HG03575 (cell line): ENCODE measurements at regions not wholly inside any gene's neighbourhood (a gene's known extent, or its start where the extent isn't known, plus 50 kb on each side); places are given as distances from the start of the nearest gene placed in this dataset.

ENCODE experiments used
- ATAC-seq: cut with Tn5 transposase; IDR thresholded peaks from one replicate; pipeline ENCODE4 v1.9.1; 2021; ENCODE audit not compliant: unreplicated experiment, insufficient number of reproducible peaks, low FRiP score; ENCODE audit errors: extremely low read depth

DNA sequence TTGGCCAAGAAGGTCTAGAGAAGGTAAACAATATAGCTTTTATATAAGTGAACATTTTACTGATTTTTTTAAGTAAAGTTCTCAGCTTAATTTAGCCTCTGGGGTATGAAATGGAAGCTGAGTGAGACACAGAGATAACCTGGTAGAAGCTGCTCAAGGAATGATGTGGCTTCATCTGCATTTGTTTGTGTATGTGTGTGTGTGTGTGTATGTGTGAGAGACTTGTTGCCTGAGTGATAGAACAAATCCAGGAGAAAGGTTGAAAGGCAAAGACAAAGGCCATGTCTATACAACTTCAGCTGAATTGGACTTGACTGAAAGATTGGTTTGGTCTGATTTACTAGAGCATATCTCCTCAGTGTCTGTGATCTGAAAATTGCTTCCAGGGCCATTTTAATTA lies 63.6 kb downstream of the PCDH7 start:
- ATAC-seq = no peak

DNA sequence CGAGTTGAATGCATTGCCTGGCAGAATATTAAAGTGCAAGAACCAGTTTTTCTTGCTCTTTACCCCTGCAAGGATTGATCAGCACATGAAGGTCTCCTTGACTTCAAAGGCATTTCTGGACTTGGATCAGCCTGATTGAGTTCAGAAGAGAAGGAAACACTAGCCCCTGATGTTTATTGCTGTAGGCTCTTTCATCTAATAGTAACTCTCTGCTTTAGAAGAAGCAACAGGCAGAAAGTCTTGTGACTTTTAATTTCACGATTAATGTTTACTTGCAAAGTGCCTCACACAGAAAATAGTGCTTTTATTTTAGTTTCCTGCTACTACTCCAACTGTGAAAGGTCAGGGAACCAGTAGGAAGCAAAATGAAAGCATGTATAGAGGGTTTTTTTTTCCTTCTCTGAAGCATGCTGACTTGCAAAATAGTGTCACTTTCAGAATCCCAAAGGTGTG lies 69.1 kb downstream of the PCDH7 start:
- ATAC-seq = no peak

DNA sequence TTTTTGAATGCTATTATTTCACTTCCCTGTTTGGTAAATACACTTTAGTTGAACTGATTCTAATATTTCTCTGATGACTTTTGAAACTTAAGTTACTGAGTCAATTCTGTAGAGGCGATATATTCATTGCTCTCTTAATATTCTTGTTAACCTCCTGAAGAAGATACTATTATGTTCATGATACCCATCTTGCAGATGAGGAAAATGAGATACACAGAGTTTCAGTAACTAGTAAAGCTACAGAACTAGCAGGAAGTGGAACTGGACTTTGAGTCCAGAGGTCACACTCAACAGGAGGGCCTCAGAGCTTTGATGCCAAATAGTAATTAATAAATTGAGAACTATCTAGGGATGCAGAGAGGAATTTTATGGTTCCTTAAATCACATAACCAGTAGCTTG lies 70.0 kb downstream of the PCDH7 start:
- no peak for ATAC-seq

DNA sequence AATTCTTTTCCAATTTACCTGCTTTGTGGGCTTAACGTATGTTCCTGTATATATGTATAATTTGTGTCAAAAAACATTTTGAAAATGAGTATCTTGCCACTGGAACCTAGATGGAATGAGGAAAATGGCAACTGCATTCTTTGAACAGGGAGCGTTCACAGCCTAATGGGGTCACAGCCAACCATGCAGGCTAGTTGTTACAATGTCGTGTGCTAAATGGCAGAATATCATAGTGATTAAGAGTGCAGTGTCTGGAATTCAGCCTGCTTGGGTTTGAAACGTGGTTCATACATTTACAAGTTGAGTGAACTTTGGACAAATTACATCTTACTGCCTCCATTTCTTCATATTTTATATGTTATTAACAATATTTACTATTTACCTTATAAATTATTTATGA lies 70.8 kb downstream of the PCDH7 start:
- ATAC-seq = no peak

DNA sequence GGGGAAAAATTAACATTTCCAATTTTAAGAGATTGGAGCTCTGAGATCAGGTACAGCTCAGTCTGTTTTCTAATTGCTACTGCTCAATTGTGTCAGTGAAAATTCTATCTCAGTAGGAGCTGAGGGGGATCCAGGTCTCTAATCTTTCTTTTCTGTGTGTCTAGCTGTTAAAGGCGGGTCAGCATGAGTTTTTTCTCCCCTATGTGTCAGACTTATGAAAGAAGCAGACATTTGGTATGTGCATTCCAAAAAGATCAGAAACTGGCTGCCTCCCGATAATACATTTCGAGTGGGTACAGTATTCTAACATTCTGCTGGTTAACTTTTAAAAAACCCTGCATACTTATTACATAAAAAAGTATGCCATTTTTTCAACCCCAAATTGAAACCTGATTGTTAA lies 72.4 kb downstream of the PCDH7 start:
- no peak for ATAC-seq

DNA sequence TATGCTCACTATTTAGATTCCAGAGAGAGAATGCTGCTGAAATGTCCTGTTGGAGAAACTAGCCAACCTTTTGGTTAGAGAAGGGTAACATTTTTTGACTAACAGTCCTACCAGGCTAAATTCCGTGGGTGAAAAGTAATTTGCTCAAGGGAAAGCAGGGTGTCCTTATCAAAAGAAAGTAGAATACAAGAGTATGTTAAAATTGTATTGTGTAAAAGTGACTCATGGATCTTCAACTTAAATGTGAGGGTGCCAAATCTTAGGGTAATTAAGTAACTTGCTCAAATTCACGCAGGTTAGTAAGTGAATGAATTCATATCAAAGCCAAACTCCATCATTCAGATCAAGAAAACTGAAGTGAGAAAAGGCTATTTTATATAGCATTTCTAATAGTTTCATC lies 81.7 kb downstream of the PCDH7 start:
- no peak for ATAC-seq

DNA sequence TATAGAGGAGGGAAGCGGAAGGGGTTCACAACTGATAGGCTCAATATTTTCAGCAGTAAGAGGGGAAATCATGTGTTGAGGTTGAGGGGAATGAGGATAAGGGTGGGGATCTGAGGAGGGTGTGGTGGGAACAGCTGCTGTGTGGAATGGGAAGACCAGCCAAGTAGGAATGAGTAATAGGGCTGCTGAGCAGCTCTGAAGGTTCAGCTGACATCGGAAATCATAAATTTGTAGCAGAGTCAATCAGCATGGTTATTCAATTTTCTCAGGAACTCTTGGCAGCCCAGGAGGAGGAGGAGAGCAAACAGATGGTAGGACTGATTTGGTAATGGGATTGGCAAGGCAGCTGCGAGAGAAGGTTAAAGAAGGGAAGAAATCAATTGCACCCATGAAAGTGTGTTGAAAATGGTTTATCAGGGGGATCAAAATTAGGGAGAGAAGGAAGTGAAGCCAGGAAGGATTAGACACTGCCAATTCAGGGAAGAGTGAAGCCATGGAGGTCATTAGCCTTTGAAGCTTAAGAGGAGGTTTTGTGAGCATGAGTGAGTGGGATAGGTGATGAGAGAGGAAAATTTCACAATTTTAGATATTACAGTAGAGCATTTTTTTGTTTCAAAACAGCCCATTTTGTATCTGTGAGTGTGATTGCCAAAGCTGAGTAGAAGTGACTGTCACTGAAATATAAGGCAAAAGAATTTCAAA lies 82.6 kb downstream of the PCDH7 start:
- ATAC-seq = no peak

DNA sequence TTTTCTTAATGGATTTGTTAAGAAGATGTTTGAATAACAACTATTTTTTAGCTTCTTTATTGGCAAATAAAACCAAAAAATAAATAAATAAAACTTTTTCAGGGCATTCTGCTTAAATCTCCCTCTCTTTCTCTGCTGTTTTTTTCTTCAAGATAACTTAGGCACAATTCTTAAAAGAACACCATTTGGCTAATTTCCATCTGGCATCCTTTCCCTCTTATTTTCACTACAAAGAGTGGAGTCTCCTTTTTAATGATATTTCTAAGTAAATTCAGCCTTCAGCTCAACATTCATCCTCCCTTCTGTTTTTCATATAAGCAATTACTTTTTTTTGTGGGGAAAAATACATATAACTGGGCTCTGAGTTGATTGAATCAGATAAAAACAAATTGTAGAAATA lies 88.1 kb downstream of the PCDH7 start:
- ATAC-seq = no peak

DNA sequence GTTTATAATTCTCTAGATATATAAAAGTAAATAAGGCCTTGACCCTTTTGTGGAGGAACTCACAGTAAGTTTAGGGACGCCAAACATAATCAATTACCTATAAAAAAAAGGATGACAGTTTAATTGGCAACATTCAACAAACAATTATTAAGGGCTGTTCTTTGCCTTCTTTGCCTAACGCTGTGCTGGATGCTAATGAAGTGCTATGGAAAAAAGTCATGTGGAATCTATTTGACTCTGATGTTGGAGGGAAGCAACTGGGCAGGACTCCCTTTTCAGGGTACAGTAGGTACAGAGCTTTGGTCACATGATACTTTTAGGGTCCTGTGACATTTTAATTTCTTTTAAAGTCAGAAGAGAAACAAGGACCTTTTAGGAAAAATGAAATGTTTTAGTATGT lies 91.1 kb downstream of the PCDH7 start:
- ATAC-seq = no peak

DNA sequence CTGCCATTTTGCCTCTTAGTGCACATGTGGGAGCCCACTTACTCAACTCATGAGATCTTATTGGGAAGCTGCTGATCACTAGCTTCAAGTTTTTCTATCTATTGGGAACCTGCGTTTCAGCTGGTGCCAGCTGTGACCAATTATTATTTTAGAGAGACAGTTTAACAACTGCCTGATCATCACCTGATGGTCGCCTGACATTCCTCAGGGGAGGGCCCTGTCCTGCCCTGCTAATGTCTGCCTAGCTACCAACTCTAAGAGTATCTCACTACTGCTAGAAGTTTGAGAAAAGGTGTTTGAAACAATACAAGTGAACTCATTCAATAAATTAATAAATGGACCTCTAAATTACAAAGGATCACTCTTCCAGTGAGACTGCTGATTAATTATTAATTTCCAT lies 95.5 kb downstream of the PCDH7 start:
- ATAC-seq = no peak

DNA sequence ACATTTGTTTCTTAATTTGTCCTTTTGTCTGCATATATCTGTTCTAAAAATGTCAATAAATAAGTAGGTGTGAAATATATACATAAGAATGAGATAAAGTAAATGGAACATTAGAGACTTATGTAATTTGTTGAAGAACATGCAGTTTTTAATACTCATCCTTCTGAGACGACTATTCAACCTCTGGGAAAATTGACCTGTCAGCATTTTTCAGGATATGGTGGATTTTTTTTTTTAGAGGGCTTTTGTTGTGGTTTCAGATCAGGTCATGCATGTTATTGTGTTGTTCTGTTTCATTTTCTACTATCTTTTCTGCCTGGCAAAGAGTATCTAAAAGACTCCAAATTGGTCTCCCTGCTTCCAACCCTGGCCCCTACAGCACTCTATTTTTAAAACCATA lies 97.3 kb downstream of the PCDH7 start:
- no peak for ATAC-seq

DNA sequence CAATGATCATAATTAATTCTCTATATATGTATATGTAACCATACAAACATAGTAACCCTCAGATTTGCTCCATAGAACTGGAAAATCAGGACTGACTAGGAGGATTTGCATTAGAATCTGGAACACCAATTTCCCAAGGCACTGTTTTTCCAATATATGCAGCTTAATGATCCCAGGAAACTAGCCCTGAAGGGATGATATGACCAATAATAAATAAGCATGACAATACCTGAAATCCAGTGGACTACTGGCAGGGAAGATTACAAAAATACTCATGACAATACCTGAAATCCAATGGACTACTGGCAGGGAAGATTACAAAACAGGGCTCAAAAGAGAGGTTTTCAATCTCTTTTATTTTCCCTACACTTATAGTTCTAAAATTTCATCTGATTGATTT lies 98.4 kb downstream of the PCDH7 start:
- ATAC-seq = no peak

DNA sequence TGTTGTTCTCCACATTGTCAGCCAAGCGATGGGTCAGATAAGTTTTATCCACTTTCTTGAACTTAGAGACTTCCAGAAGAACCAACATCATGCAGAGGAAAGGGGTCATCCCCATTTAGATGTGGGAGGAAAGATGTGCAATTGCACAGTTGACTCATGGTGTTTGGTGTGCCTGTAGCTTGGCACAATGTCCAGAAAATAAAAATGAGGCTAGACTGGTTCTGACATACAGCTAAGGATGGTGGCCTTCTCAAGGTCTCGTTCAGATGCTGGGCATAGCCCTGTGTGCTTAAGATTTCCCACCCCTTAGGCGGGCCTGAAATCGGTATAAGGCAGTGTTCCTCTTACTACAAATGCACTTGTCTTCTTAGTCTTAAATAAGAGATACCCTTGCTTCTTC lies 101.1 kb downstream of the PCDH7 start:
- ATAC-seq = no peak

DNA sequence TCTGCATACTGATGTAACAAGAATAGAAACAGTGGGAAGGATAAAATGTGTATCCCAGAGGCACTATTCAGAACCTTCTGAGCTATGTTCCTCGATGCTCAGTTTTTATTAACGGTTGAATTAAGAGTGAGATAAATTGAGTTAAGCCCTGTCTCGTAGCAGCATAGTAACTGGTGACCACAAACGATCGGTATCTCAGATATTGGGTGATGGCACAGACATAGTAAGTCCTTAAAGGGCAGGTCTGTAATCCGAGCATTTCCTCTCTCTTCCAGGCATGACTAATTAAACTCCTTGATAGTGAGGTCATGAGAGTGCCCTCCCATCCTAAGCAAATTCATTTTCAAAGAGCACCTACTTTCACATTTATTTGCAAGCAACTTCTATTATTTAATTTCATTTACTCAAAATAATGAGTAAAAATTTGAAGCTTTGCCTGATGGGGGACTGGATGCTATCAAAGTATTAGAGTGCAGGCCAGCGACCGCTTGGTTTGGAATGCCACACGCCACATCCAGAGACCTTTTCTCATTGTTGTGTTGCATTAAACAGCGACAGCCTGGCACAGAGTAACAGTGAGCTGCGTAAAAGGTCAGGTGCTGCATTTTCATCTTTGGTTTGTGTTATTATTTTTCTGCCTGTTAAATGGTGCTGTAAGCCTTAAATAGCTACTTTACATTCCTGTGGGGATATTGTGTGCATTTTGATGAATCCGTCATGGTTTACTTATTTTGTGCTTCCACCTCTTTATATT lies 101.9 kb downstream of the PCDH7 start:
- ATAC-seq = no peak

DNA sequence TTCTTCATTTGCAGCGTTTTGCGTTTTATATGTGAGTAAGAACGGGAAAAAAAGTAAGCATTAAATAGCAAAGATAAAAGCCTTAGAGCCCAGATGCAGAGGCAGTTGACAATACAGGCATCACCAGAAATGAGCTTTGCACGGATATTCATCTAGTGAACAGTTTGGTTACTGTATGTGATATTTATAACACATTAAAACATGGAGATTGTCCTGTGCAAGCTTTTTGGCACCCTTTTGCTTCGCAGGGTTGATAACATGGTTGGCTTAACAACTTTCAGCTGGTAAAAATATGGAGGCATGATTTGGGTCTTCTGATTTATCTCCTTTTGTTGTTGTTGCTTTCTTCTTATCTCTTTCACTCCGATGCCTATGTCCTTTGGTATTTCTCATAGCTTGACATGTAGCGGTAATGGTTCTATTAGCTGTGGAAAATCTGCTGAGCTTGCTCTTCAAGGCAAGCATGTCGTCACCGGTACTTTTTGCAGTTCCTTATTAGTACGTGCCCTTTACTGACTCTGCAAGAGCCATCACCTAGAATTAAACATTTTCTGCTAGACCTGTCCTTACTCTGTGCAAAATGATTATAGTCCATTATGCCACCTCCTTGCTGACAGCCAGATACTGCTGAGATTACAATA lies 102.9 kb downstream of the PCDH7 start:
- ATAC-seq = no peak

DNA sequence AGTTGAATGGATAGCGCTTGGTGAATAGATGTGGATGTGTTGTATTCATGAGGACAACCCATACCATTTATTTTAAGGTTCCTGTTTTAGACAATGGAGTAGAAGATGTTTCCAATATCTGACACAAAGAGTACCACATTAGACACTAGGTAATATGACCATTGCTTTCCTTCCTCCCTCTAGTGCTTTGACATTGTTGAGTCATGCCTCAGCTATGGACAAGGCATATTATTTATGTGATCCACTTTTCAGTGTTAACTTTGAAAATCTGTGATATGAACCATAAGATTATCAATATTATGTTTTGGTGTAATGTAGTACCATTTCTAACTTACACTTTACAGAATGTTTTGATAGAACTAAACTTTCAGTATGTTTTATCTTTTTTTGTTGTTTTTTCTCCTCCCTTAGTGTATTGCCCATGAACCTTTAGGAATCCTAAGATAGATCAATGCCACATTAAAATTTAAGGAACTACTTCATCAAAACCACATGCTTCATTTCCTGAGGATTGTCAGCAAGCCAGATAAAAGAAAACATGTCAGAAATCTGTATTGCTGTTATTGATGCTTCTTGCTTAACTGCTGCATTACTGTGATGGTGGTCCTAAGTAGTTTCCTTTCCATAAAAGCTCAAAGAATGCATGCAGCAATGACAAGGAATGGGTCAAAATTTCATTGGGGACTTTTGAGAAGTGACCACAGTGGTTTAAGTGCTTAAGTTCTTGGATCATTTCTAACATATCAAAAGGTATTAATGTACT lies 105.0 kb downstream of the PCDH7 start:
- no peak for ATAC-seq

DNA sequence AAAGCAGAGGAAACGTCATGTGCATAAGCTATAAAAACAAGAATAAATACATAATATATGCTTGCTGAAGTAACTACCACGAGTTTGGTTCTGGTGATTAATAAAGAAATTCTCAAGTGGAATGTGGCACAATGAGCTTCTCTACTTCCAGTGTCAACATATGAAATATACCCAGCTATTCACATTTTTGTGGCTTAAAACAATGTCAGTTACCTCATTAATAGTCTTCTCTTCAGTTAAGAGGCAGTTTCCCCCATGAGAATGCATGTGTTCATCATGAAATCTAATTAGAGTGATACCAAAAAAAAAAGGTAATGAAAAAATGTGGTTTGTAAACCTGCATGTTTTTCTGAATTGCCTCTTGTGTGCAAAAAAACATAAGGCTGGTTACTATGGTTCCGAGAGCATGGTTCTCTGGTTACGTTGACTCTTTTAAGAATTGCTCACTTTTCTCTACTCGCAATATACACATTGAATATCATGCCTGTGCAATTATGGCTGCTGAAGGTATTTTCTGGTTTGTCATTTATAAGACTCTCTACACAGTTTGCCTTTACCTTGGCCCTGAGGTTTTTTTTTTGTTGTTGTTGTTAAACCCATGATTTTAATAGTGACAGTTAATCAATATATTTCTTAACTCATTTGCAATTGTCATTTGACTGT lies 108.2 kb downstream of the PCDH7 start:
- ATAC-seq = no peak

DNA sequence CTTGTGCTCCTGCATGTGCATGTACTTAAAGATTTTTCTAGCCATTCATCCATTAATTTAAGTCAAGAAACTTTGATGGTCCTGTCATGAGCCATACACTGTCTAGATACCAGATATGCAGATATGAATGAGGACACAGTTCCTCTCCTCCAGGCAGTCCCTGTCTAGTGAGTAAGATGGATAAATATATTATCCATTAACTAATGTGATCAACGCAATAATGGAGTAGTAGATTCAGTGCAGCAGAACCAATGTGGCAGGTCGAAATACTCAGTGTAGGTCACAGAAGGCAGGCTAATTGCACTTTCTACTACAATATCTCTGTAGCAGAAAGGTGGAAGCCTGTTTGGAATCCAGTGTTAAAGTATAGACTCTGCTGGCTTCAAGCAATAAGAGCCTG lies 112.5 kb downstream of the PCDH7 start:
- no peak for ATAC-seq

DNA sequence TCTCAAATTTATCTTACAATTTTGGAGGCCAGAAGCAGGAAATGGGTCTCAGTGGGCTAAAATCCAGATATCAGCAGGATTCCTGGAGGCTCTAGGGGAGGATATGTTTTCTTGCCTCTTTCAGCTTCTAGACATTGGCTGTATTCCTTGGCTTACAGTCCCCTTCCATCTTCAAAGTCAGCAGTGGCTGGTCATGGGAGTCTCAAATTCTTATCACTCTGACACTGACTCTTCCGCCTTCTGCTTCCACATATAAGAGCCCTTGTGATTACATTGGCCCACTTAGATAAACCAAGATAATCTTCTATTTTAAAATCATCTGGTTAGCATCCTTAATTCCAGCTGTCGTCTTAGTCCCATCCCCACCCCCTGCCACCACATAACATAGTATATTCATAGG lies 113.0 kb downstream of the PCDH7 start:
- no peak for ATAC-seq
